ENCODE measurements at regions not wholly inside any gene's neighbourhood (a gene's known extent, or its start where the extent isn't known, plus 50 kb on each side); places are given as distances from the start of the nearest gene placed in this dataset.

GRCh38 chr16:9518051-9518450 is 426.6 kb downstream of the HAPSTR1 start:
- no peaks in the 10 kb centered on the region for H3K27me3 ChIP-seq
- H3K27ac ChIP-seq = no peak overlapping the region
- H3K4me1 ChIP-seq = peaks cover 0 to 5% of the 10 kb centered on the region in 2 donors
- peaks cover 0 to 5% of the 10 kb centered on the region in 2 donors for H3K9me3 ChIP-seq
- DNase-seq (ENCODE audit: low spot score) = no peak
- no peak overlapping the region for H3K4me3 ChIP-seq
- TF ChIP-seq CTCF (IDR thresholded peaks at IDR 0.05) = no peak
- no peaks in the 10 kb centered on the region for H3K36me3 ChIP-seq

GRCh38 chr16:9518581-9518980 is 427.1 kb downstream of the HAPSTR1 start:
- H3K4me3 ChIP-seq = no peak overlapping the region
- DNase-seq (ENCODE audit: low spot score) = no peak
- H3K27me3 ChIP-seq = no peaks in the 10 kb centered on the region
- no peaks in the 10 kb centered on the region for H3K36me3 ChIP-seq
- TF ChIP-seq CTCF (IDR thresholded peaks at IDR 0.05) = no peak
- H3K9me3 ChIP-seq = no peaks in the 10 kb centered on the region
- no peak overlapping the region for H3K27ac ChIP-seq
- H3K4me1 ChIP-seq = peaks cover 0 to 5% of the 10 kb centered on the region in 2 donors

- no peaks in the 10 kb centered on the region for H3K9me3 ChIP-seq
- H3K27me3 ChIP-seq = no peaks in the 10 kb centered on the region
- H3K27ac ChIP-seq = no peak overlapping the region
- no peak for DNase-seq (ENCODE audit: low spot score)
- H3K36me3 ChIP-seq = no peaks in the 10 kb centered on the region
- no peak overlapping the region for H3K4me3 ChIP-seq
- no peak for TF ChIP-seq CTCF (IDR thresholded peaks at IDR 0.05)
- H3K4me1 ChIP-seq = peaks cover 0 to 5% of the 10 kb centered on the region in 2 donors
These were observed 430.4 kb downstream of the HAPSTR1 start for GRCh38 chr16:9521749-9522370.

GRCh38 chr16:9522614-9523013 is 431.2 kb downstream of the HAPSTR1 start:
- no peak for DNase-seq (ENCODE audit: low spot score)

GRCh38 chr16:9523994-9524393 is 432.6 kb downstream of the HAPSTR1 start:
- no peak for TF ChIP-seq CTCF (IDR thresholded peaks at IDR 0.05)
- no peaks in the 10 kb centered on the region for H3K9me3 ChIP-seq
- DNase-seq (ENCODE audit: low spot score) = no peak

More at GRCh38 chr16:9522614-9523013, 431.2 kb downstream of the HAPSTR1 start:
- Histone ChIP-seq H3K36me3 (no peaks in the 10 kb centered on the region), H3K4me1 (peaks cover 0 to 4% of the 10 kb centered on the region in 2 donors), H3K27ac (no peak overlapping the region), H3K27me3 (no peaks in the 10 kb centered on the region), H3K4me3 (no peak overlapping the region), H3K9me3 (no peaks in the 10 kb centered on the region)
- TF ChIP-seq CTCF (IDR thresholded peaks at IDR 0.05) = no peak

GRCh38 chr16:9525037-9525436 is 433.6 kb downstream of the HAPSTR1 start:
- TF ChIP-seq CTCF (IDR thresholded peaks at IDR 0.05) = no peak
- Histone ChIP-seq H3K4me3 (no peak overlapping the region), H3K36me3 (no peaks in the 10 kb centered on the region), H3K9me3 (no peaks in the 10 kb centered on the region), H3K27me3 (no peaks in the 10 kb centered on the region), H3K4me1 (no peaks in the 10 kb centered on the region), H3K27ac (no peak overlapping the region)
- no peak for DNase-seq (ENCODE audit: low spot score)

More at GRCh38 chr16:9523994-9524393, 432.6 kb downstream of the HAPSTR1 start:
- H3K4me1 ChIP-seq = no peaks in the 10 kb centered on the region
- no peak overlapping the region for H3K4me3 ChIP-seq
- H3K27ac ChIP-seq = no peak overlapping the region
- H3K36me3 ChIP-seq = no peaks in the 10 kb centered on the region
- H3K27me3 ChIP-seq = no peaks in the 10 kb centered on the region

All from right atrium auricular region (tissue), 2 donors.